ENCODE measurements at regions not wholly inside any gene's neighbourhood (a gene's known extent, or its start where the extent isn't known, plus 50 kb on each side); places are given as distances from the start of the nearest gene placed in this dataset.
A peak's percentile ranks its signal among the peaks of the same experiment; 100 is the strongest.

DNA sequence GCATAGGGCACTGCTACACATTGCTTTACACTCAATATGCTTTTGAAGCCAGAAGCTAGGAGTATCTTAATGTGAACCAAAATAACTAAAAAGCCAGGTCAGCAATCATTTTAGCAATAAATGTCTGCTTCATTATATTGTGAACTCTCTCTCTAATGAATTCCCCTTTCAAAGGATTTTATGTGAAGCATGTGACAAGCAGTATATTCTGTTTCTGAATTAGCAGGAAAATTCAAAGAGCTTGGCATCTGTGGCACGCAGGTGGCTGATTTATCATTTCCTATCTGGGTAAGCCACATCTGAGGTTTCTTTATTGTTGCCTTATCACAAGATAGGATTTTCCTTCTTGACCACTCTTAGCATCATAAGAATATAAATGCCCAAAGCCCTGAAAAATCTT lies 56.8 kb upstream of the KLF12 start:
- no peak for DNase-seq

More for the DNA sequence above, 56.8 kb upstream of the KLF12 start:
- Histone ChIP-seq H3K4me3 (ENCODE audit: low read depth in 2 of 2, low read length in 1 of 2) (no peak overlapping the region), H3F3A (replicated peaks; ENCODE audit: insufficient read depth) (no peaks in the 10 kb centered on the region), H3K79me2 (ENCODE audit: insufficient read depth) (no peaks in the 10 kb centered on the region), H3K9ac (no peak overlapping the region), H3K4me2 (no peak overlapping the region), H4K20me1 (ENCODE audit: insufficient read depth) (no peaks in the 10 kb centered on the region), H3K4me1 (ENCODE audit: control insufficient read depth in 1 of 2, insufficient read depth in 2 of 2, low read depth in 1 of 2, low read length in 1 of 2) (no peaks in the 10 kb centered on the region), H3K36me3 (replicated peaks in 1 of 2; ENCODE audit: control insufficient read depth in 1 of 2, insufficient read depth in 2 of 2, low read length in 1 of 2) (no peaks in the 10 kb centered on the region), H2AFZ (ENCODE audit: low read depth) (peak overlapping the region; percentile 21; the same call in 1 of the 2 replicates), H3K27me3 (ENCODE audit: insufficient read depth) (no peaks in the 10 kb centered on the region), H3K9me3 (no peaks in the 10 kb centered on the region), H3K27ac (ENCODE audit: low read depth in 2 of 2, low read length in 1 of 2) (no peak overlapping the region), H3K9me2 (no peaks in the 10 kb centered on the region)
- ChIA-PET CTCF (interaction anchor here (1.2 to 1.8 kb wide), 2 partner anchors 11 to 22 kb away, joined by 3 to 4 read pairs; no protein-coding TSS in a partner anchor), POLR2A (no interaction called here)
- WGBS (ENCODE audit: low lambda C conversion rate): 100% methylated on average over 1 of the region's 1 CpG
- TF ChIP-seq, protein P1, sequence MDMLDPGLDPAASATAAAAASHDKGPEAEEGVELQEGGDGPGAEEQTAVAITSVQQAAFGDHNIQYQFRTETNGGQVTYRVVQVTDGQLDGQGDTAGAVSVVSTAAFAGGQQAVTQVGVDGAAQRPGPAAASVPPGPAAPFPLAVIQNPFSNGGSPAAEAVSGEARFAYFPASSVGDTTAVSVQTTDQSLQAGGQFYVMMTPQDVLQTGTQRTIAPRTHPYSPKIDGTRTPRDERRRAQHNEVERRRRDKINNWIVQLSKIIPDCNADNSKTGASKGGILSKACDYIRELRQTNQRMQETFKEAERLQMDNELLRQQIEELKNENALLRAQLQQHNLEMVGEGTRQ (IDR thresholded peaks at IDR 0.05; ENCODE audit: borderline replicate concordance, low read depth, low read length): no peak
- TF ChIP-seq CHD2 (IDR thresholded peaks at IDR 0.05; ENCODE audit: low read length, partially characterized antibody): no peak
- TF ChIP-seq RXRA (IDR thresholded peaks at IDR 0.05; ENCODE audit: borderline replicate concordance, low read depth): no peak
- no peak for TF ChIP-seq YY1 (IDR thresholded peaks at IDR 0.05; ENCODE audit: low read depth)
- TF ChIP-seq, protein P2, sequence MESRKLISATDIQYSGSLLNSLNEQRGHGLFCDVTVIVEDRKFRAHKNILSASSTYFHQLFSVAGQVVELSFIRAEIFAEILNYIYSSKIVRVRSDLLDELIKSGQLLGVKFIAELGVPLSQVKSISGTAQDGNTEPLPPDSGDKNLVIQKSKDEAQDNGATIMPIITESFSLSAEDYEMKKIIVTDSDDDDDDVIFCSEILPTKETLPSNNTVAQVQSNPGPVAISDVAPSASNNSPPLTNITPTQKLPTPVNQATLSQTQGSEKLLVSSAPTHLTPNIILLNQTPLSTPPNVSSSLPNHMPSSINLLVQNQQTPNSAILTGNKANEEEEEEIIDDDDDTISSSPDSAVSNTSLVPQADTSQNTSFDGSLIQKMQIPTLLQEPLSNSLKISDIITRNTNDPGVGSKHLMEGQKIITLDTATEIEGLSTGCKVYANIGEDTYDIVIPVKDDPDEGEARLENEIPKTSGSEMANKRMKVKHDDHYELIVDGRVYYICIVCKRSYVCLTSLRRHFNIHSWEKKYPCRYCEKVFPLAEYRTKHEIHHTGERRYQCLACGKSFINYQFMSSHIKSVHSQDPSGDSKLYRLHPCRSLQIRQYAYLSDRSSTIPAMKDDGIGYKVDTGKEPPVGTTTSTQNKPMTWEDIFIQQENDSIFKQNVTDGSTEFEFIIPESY (IDR thresholded peaks at IDR 0.05; ENCODE audit: borderline replicate concordance, low read depth): no peak
- TF ChIP-seq, protein P3, sequence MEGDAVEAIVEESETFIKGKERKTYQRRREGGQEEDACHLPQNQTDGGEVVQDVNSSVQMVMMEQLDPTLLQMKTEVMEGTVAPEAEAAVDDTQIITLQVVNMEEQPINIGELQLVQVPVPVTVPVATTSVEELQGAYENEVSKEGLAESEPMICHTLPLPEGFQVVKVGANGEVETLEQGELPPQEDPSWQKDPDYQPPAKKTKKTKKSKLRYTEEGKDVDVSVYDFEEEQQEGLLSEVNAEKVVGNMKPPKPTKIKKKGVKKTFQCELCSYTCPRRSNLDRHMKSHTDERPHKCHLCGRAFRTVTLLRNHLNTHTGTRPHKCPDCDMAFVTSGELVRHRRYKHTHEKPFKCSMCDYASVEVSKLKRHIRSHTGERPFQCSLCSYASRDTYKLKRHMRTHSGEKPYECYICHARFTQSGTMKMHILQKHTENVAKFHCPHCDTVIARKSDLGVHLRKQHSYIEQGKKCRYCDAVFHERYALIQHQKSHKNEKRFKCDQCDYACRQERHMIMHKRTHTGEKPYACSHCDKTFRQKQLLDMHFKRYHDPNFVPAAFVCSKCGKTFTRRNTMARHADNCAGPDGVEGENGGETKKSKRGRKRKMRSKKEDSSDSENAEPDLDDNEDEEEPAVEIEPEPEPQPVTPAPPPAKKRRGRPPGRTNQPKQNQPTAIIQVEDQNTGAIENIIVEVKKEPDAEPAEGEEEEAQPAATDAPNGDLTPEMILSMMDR (IDR thresholded peaks at IDR 0.05): no peak
- TF ChIP-seq, protein P4, sequence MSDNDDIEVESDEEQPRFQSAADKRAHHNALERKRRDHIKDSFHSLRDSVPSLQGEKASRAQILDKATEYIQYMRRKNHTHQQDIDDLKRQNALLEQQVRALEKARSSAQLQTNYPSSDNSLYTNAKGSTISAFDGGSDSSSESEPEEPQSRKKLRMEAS (IDR thresholded peaks at IDR 0.05; ENCODE audit: low read depth): no peak
- no peak for TF ChIP-seq ELF1 (IDR thresholded peaks at IDR 0.05)
- TF ChIP-seq SMC3 (IDR thresholded peaks at IDR 0.05; ENCODE audit: low read depth, low read length): no peak
- TF ChIP-seq, protein P5, sequence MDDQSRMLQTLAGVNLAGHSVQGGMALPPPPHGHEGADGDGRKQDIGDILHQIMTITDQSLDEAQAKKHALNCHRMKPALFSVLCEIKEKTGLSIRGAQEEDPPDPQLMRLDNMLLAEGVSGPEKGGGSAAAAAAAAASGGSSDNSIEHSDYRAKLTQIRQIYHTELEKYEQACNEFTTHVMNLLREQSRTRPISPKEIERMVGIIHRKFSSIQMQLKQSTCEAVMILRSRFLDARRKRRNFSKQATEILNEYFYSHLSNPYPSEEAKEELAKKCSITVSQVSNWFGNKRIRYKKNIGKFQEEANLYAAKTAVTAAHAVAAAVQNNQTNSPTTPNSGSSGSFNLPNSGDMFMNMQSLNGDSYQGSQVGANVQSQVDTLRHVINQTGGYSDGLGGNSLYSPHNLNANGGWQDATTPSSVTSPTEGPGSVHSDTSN (IDR thresholded peaks at IDR 0.05): no peak
- no peak for TF ChIP-seq EP300 (IDR thresholded peaks at IDR 0.05; ENCODE audit: borderline replicate concordance in 1 of 2, low read depth in 1 of 2, low read length in 1 of 2)
- TF ChIP-seq RFX5 (IDR thresholded peaks at IDR 0.05; ENCODE audit: low read length): no peak
- TF ChIP-seq, protein P6, sequence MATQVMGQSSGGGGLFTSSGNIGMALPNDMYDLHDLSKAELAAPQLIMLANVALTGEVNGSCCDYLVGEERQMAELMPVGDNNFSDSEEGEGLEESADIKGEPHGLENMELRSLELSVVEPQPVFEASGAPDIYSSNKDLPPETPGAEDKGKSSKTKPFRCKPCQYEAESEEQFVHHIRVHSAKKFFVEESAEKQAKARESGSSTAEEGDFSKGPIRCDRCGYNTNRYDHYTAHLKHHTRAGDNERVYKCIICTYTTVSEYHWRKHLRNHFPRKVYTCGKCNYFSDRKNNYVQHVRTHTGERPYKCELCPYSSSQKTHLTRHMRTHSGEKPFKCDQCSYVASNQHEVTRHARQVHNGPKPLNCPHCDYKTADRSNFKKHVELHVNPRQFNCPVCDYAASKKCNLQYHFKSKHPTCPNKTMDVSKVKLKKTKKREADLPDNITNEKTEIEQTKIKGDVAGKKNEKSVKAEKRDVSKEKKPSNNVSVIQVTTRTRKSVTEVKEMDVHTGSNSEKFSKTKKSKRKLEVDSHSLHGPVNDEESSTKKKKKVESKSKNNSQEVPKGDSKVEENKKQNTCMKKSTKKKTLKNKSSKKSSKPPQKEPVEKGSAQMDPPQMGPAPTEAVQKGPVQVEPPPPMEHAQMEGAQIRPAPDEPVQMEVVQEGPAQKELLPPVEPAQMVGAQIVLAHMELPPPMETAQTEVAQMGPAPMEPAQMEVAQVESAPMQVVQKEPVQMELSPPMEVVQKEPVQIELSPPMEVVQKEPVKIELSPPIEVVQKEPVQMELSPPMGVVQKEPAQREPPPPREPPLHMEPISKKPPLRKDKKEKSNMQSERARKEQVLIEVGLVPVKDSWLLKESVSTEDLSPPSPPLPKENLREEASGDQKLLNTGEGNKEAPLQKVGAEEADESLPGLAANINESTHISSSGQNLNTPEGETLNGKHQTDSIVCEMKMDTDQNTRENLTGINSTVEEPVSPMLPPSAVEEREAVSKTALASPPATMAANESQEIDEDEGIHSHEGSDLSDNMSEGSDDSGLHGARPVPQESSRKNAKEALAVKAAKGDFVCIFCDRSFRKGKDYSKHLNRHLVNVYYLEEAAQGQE (IDR thresholded peaks at IDR 0.05; ENCODE audit: low read depth, low read length): no peak
- TF ChIP-seq SIN3A (IDR thresholded peaks at IDR 0.05; ENCODE audit: borderline replicate concordance, low read depth, low read length): no peak
- TF ChIP-seq GATA2 (CRISPR knock-in tag; IDR thresholded peaks at IDR 0.05): no peak
